ENCODE measurements at regions not wholly inside any gene's neighbourhood (a gene's known extent, or its start where the extent isn't known, plus 50 kb on each side); places are given as distances from the start of the nearest gene placed in this dataset.

DNA sequence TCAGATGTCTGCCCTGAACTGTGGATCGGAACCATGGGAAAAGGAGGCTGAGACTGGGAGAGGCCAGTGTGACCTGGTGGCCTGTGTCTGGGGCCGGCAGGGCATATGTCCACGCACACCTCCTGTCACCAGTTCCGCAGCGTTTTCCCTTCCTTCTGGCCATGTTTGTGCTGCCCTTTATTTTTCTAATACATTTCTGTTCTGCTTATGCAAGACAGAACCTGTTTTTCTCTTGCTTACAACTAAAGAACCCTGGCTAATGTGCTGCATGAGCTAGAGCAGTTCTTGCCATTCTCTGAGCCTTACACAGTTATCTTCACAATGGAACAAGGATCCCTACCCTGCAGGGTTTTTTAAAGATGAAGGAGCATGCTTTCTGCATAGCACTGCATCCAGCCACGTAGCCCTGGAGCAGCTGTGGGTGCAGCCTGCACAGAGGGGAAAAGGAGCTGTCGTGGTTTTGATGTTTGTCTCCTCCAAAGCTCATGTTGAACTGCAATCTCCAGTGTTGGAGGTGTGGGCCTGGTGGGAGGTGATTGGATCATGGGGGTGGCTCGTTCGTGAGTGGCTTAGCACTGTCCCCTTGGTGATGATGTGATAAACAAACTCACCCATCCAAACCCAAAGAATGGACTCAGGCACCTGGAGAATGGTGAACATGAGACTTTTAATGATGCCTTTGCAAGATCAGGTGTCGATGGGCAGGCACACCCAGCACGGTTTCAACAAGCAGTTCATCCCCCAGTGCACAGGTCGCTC, 84.8 kb upstream of the SHANK2 start:
- H3K4me2 ChIP-seq (ENCODE audit: low read length) = no peak overlapping the region
- H3K9ac ChIP-seq (ENCODE audit: low read length) = no peak overlapping the region
- TF ChIP-seq EZH2 (IDR thresholded peaks at IDR 0.05; ENCODE audit: borderline replicate concordance, insufficient read depth, low read length, poor library complexity, severe bottlenecking) (no peak), TAF1 (IDR thresholded peaks at IDR 0.05; ENCODE audit: low read depth) (no peak), MXI1 (conservative IDR thresholded peaks at IDR 0.05; ENCODE audit: poor library complexity, severe bottlenecking) (no peak), RAD21 (conservative IDR thresholded peaks at IDR 0.05) (no peak), POLR2AphosphoS5 (IDR thresholded peaks at IDR 0.05) (no peak), SMC3 (conservative IDR thresholded peaks at IDR 0.05; ENCODE audit: poor library complexity) (no peak)
- TF ChIP-seq, protein P1, sequence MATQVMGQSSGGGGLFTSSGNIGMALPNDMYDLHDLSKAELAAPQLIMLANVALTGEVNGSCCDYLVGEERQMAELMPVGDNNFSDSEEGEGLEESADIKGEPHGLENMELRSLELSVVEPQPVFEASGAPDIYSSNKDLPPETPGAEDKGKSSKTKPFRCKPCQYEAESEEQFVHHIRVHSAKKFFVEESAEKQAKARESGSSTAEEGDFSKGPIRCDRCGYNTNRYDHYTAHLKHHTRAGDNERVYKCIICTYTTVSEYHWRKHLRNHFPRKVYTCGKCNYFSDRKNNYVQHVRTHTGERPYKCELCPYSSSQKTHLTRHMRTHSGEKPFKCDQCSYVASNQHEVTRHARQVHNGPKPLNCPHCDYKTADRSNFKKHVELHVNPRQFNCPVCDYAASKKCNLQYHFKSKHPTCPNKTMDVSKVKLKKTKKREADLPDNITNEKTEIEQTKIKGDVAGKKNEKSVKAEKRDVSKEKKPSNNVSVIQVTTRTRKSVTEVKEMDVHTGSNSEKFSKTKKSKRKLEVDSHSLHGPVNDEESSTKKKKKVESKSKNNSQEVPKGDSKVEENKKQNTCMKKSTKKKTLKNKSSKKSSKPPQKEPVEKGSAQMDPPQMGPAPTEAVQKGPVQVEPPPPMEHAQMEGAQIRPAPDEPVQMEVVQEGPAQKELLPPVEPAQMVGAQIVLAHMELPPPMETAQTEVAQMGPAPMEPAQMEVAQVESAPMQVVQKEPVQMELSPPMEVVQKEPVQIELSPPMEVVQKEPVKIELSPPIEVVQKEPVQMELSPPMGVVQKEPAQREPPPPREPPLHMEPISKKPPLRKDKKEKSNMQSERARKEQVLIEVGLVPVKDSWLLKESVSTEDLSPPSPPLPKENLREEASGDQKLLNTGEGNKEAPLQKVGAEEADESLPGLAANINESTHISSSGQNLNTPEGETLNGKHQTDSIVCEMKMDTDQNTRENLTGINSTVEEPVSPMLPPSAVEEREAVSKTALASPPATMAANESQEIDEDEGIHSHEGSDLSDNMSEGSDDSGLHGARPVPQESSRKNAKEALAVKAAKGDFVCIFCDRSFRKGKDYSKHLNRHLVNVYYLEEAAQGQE (IDR thresholded peaks at IDR 0.05; ENCODE audit: borderline replicate concordance) = no peak
- no peak overlapping the region for H2AFZ ChIP-seq (ENCODE audit: low read depth, low read length)
- H3F3A ChIP-seq (ENCODE audit: insufficient read depth, low read length, poor library complexity, severe bottlenecking) = no peaks in the 10 kb centered on the region
- no peak overlapping the region for H3K27ac ChIP-seq (ENCODE audit: low read length)
- H4K20me1 ChIP-seq (ENCODE audit: insufficient read depth) = no peaks in the 10 kb centered on the region
- no peaks in the 10 kb centered on the region for H3K36me3 ChIP-seq (ENCODE audit: insufficient read depth, low read length)
- no peak overlapping the region for H3K4me3 ChIP-seq (ENCODE audit: low read length)
- H3K9me2 ChIP-seq (ENCODE audit: insufficient read depth, low read length) = no peaks in the 10 kb centered on the region
- no peaks in the 10 kb centered on the region for H3K27me3 ChIP-seq (ENCODE audit: insufficient read depth, low read depth, low read length)
- no peaks in the 10 kb centered on the region for H3K9me3 ChIP-seq (ENCODE audit: low read length)
- no peaks in the 10 kb centered on the region for H3K79me2 ChIP-seq (replicated peaks; ENCODE audit: insufficient read depth, low read length)

DNA sequence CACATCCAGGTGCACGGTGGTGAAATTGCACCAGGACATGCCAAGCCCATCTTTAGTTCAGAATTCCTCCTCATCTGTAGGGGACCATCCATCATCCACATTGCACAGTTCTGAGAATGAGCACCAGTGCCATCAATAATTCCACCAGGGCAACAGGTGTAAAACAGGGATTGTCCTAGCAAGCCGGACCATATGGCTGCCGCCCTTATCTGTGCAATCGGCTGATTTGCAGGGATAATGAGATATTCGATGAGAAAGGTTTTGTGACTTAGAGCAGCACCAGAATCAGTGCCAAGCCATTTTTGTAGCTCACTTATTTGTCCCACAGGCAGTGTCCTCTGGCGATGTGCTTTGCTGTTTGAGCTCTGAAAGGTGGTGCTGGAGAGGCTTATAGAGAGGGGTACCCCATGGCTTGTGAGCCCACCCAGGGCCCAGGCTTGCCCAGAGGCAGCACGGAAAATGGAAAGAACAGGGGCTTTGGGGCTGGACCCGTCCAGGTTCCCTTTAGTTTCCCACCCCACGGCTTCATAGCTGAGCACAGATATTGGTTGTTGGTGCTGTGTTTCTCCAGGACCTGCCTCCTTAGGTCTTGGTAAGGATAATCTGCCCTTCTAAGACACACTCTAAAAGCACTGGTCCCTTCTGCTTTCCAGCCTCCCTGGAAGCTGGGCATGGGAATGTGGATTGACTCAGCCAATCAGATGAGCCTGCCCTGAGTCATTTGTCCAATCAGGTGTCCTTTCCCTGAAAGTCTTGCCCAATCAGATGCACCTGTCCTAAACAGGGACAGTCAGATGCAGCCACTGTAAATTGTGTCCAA, 84.0 kb upstream of the SHANK2 start:
- H3F3A ChIP-seq (ENCODE audit: insufficient read depth, low read length, poor library complexity, severe bottlenecking) = no peaks in the 10 kb centered on the region
- no peaks in the 10 kb centered on the region for H3K27me3 ChIP-seq (ENCODE audit: insufficient read depth, low read depth, low read length)
- H3K79me2 ChIP-seq (replicated peaks; ENCODE audit: insufficient read depth, low read length) = no peaks in the 10 kb centered on the region
- no peak overlapping the region for H3K27ac ChIP-seq (ENCODE audit: low read length)
- H2AFZ ChIP-seq (ENCODE audit: low read depth, low read length) = no peak overlapping the region
- H3K9me2 ChIP-seq (ENCODE audit: insufficient read depth, low read length) = no peaks in the 10 kb centered on the region
- H3K9ac ChIP-seq (ENCODE audit: low read length) = no peak overlapping the region
- H4K20me1 ChIP-seq (ENCODE audit: insufficient read depth) = no peaks in the 10 kb centered on the region
- H3K4me3 ChIP-seq (ENCODE audit: low read length) = no peak overlapping the region
- no peak overlapping the region for H3K4me2 ChIP-seq (ENCODE audit: low read length)
- H3K9me3 ChIP-seq (ENCODE audit: low read length) = no peaks in the 10 kb centered on the region
- TF ChIP-seq TAF1 (IDR thresholded peaks at IDR 0.05; ENCODE audit: low read depth) (no peak), EP300 (conservative IDR thresholded peaks at IDR 0.05; ENCODE audit: poor library complexity, severe bottlenecking) (no peak), RAD21 (conservative IDR thresholded peaks at IDR 0.05) (no peak), MXI1 (conservative IDR thresholded peaks at IDR 0.05; ENCODE audit: poor library complexity, severe bottlenecking) (no peak), EZH2 (IDR thresholded peaks at IDR 0.05; ENCODE audit: borderline replicate concordance, insufficient read depth, low read length, poor library complexity, severe bottlenecking) (no peak)
- TF ChIP-seq, protein P2, sequence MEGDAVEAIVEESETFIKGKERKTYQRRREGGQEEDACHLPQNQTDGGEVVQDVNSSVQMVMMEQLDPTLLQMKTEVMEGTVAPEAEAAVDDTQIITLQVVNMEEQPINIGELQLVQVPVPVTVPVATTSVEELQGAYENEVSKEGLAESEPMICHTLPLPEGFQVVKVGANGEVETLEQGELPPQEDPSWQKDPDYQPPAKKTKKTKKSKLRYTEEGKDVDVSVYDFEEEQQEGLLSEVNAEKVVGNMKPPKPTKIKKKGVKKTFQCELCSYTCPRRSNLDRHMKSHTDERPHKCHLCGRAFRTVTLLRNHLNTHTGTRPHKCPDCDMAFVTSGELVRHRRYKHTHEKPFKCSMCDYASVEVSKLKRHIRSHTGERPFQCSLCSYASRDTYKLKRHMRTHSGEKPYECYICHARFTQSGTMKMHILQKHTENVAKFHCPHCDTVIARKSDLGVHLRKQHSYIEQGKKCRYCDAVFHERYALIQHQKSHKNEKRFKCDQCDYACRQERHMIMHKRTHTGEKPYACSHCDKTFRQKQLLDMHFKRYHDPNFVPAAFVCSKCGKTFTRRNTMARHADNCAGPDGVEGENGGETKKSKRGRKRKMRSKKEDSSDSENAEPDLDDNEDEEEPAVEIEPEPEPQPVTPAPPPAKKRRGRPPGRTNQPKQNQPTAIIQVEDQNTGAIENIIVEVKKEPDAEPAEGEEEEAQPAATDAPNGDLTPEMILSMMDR (IDR thresholded peaks at IDR 0.05; ENCODE audit: poor library complexity, severe bottlenecking) = no peak
- no peaks in the 10 kb centered on the region for H3K36me3 ChIP-seq (ENCODE audit: insufficient read depth, low read length)
